Activated CD8-positive, alpha-beta T cell treated with anti-CD3 and anti-CD28 coated beads, Interleukin-2, amount 10 ng/mL, durations not matched to agents 7 days and 5 days (primary cell): ENCODE measurements at regions not wholly inside any gene's neighbourhood (a gene's known extent, or its start where the extent isn't known, plus 50 kb on each side); places are given as distances from the start of the nearest gene placed in this dataset.
"Not testable (repeated sequence)": the region's sequence is repeated elsewhere in the genome, so short reads cannot be mapped to it uniquely, and the experiment has no call there.

Experiments
- ATAC-seq: fragments of 150-1000 bp; cut with Tn5 transposase; one replicate; pipeline ENCODE4 v1.10.0; 2021; ENCODE audit warnings: moderate library complexity
- CTCF ChIA-PET: fragments of 350-600 bp; sonication (Branson Sonifier 250); formaldehyde crosslinking; loops from one replicate; lab custom pipeline; 2021; ENCODE audit warnings: antibody characterized with exemption; lab: Charles Lee
- POLR2A ChIA-PET: fragments of 350-600 bp; sonication (Branson Sonifier 250); formaldehyde crosslinking; loops from one replicate; lab custom pipeline; 2021; ENCODE audit warnings: antibody characterized with exemption; lab: Charles Lee
- DNase-seq: peaks from one replicate; pipeline ENCODE4 v3.0.0-alpha.2; 2020
- H3K27ac Mint-ChIP-seq: one replicate; pipeline ENCODE4 v1.8.0; 2021; ENCODE audit warnings: mild to moderate bottlenecking, mixed read lengths
- H3K27me3 Mint-ChIP-seq: one replicate; pipeline ENCODE4 v1.8.0; 2021; ENCODE audit warnings: low read depth, mixed read lengths
- H3K36me3 Mint-ChIP-seq: one replicate; pipeline ENCODE4 v1.8.0; 2021; ENCODE audit warnings: low read depth, mixed read lengths
- H3K4me1 Mint-ChIP-seq: one replicate; pipeline ENCODE4 v1.8.0; 2021; ENCODE audit warnings: low read depth, mixed read lengths
- H3K4me3 Mint-ChIP-seq: one replicate; pipeline ENCODE4 v1.8.0; 2021; ENCODE audit warnings: mild to moderate bottlenecking, mixed read lengths
- H3K9me3 Mint-ChIP-seq: one replicate; pipeline ENCODE4 v1.8.0; 2022; ENCODE audit warnings: mixed read lengths; ENCODE audit not compliant: insufficient read depth

DNA sequence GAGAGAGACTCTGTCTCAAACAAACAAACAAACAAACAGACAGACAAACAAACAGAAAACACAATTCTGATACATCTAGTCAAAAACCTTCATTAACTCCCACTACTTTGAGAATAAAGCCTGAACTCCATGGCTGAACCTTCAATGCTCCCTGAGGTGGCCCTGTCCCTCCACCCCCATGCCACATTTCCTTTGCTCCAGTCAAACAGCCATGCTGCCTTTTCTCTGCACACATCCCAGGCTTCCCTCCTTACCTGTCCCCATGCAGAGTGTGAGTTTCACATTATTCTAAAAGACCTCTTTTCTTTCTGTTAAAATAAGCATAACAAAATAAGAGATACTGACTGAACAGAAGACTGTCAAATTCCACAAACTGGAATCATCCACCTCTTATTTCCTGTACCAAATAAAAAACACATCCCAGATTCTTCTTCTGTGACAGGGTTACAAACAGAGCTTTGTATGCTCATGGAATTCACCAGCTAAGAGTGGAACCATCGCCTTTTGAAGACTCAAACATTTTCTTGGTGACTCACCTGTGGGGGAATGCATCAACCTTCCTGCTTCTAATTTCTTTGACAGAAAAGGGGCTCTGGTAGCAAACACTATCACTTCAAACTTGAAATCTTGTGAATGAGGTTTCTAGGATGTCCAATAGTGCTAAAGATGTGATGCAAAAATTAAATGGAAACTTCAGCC, 71.0 kb upstream of the SLC22A16 start:
- Mint-ChIP-seq H3K4me3 (no peak overlapping the region), H3K27ac (no peak overlapping the region), H3K9me3 (peaks cover 18% of the 10 kb centered on the region), H3K36me3 (no peaks in the 10 kb centered on the region), H3K4me1 (peaks cover 2% of the 10 kb centered on the region), H3K27me3 (peaks cover 7% of the 10 kb centered on the region)
- POLR2A ChIA-PET, result no interaction called here
- CTCF ChIA-PET, result interaction anchor here (0.7 kb wide), 1 partner anchor 9 kb away, joined by 3 read pairs; no protein-coding TSS in a partner anchor
- no peak for ATAC-seq
- DNase-seq, result no peak

GRCh38 chr6:110545081-110545872, 68.9 kb upstream of the SLC22A16 start:
- H3K9me3 Mint-ChIP-seq, result peaks cover 7% of the 10 kb centered on the region
- peaks cover 2% of the 10 kb centered on the region for H3K4me1 Mint-ChIP-seq
- POLR2A ChIA-PET, result no interaction called here
- no peak overlapping the region for H3K27ac Mint-ChIP-seq
- no peak for DNase-seq
- H3K4me3 Mint-ChIP-seq, result no peak overlapping the region
- ATAC-seq, result no peak
- peaks cover 7% of the 10 kb centered on the region for H3K27me3 Mint-ChIP-seq
- no peaks in the 10 kb centered on the region for H3K36me3 Mint-ChIP-seq
- CTCF ChIA-PET, result no interaction called here

DNA sequence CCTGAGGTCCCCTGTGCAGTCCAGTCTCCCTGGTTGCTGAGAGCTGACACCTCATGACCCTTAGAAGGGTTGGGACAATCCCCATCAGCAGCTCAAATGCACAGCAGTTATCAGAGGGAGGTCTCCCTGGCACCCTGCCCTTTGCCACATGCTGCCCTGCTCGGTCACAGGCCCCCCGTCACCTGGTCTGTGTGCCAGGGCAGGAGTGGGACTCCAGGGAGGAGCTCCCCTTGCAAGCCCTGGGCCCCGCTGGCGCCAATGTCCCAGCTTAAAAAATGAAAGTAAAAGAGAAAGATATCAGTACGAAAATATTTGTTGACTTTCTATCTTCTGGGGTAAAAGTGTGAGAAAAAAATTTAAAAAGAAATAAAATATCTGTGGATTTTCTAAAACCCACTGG, 68.1 kb upstream of the SLC22A16 start:
- ChIA-PET CTCF (no interaction called here), POLR2A (no interaction called here)
- Mint-ChIP-seq H3K36me3 (no peaks in the 10 kb centered on the region), H3K9me3 (peaks cover 7% of the 10 kb centered on the region), H3K4me3 (no peak overlapping the region), H3K27me3 (peaks cover 7% of the 10 kb centered on the region), H3K4me1 (peaks cover 2% of the 10 kb centered on the region), H3K27ac (peak overlapping the region; percentile 51)
- no peak for DNase-seq
- ATAC-seq, result no peak

DNA sequence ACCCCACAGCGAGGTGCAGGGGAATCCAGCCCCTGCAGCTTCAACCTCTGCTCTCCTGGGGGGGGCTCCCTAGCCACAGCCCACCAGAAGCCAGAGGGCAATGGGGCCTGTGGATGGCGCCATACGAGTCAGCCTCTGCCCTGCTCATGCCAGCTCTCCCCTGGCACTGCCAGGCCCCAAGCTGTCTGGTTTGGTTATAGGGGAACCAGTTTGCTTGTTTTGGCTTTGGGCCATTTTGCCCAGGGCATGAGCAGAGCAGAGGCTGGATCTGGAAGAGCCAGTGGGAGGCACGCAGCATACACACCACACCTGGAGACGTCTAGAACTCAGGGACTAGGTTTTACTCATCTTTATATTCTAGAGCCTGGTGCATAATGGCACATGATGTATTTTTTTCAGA, 66.7 kb upstream of the SLC22A16 start:
- no peak for ATAC-seq
- Mint-ChIP-seq H3K27ac (no peak overlapping the region), H3K36me3 (no peaks in the 10 kb centered on the region), H3K27me3 (peaks cover 7% of the 10 kb centered on the region), H3K4me3 (no peak overlapping the region), H3K9me3 (peaks cover 8% of the 10 kb centered on the region), H3K4me1 (peaks cover 2% of the 10 kb centered on the region)
- CTCF ChIA-PET, result no interaction called here
- POLR2A ChIA-PET, result no interaction called here
- DNase-seq, result no peak

GRCh38 chr6:110542311-110543024, 66.1 kb upstream of the SLC22A16 start:
- peaks cover 5% of the 10 kb centered on the region for H3K4me1 Mint-ChIP-seq
- peaks cover 11% of the 10 kb centered on the region for H3K9me3 Mint-ChIP-seq
- H3K36me3 Mint-ChIP-seq, result no peaks in the 10 kb centered on the region
- no peak overlapping the region for H3K27ac Mint-ChIP-seq
- H3K4me3 Mint-ChIP-seq, result no peak overlapping the region
- H3K27me3 Mint-ChIP-seq, result peaks cover 6% of the 10 kb centered on the region
- no peak for ATAC-seq
- ChIA-PET POLR2A (no interaction called here), CTCF (no interaction called here)
- no peak for DNase-seq

- no peak for ATAC-seq
- Mint-ChIP-seq H3K27me3 (peaks cover 3% of the 10 kb centered on the region), H3K36me3 (no peaks in the 10 kb centered on the region), H3K27ac (no peak overlapping the region), H3K9me3 (peaks cover 11% of the 10 kb centered on the region), H3K4me3 (no peak overlapping the region), H3K4me1 (peaks cover 12% of the 10 kb centered on the region)
- no peak for DNase-seq
- ChIA-PET CTCF (interaction anchor here (0.6 kb wide), 1 partner anchor 9 kb away, joined by 3 read pairs; no protein-coding TSS in a partner anchor), POLR2A (no interaction called here)
Measured at GRCh38 chr6:110541701-110542309, 65.4 kb upstream of the SLC22A16 start.

DNA sequence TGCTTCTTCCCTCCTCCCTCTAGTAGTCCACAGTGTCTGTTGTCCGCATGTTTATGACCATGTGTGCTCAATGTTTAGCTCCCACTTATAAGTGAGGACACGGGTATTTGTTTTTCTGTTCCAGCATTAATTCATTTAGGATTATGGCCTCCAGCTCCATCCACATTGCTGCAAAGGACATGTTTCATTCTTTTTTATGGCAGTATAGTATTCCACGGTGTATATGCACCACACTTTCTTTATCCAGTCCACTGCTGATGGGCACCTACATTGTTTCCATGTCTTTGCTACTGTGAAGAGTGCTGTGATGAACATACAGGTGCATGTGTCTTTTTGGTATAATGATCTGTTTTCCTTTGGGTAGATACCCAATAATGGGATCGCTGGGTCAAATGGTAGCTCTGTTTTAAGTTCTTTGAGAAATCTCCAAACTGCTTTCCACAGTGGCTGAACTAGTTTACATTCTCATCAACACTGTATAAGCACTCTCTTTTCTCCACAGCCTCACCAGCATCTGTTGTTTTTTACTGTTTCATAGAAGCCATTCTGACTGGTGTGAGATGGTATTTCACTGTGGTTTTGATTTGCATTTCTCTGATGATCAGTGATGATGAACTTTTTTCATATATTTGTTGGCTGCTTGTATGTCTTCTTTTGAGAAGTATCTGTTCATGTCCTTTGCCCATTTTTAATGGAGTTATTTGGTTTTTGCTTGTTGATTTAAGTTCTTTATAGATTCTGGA, 63.0 kb upstream of the SLC22A16 start:
- POLR2A ChIA-PET, result interaction anchor here (0.6 kb wide), 1 partner anchor 53 kb away, joined by 3 read pairs; no protein-coding TSS in a partner anchor
- H3K27ac Mint-ChIP-seq, DNase-seq, H3K36me3 Mint-ChIP-seq, H3K4me3 Mint-ChIP-seq, H3K27me3 Mint-ChIP-seq, ATAC-seq, H3K9me3 Mint-ChIP-seq: not testable (repeated sequence)
- H3K4me1 Mint-ChIP-seq, result peaks cover 19% of the 10 kb centered on the region
- CTCF ChIA-PET, result interaction anchor here (1.0 kb wide), 1 partner anchor 437 kb away, joined by 3 read pairs; no protein-coding TSS in a partner anchor

DNA sequence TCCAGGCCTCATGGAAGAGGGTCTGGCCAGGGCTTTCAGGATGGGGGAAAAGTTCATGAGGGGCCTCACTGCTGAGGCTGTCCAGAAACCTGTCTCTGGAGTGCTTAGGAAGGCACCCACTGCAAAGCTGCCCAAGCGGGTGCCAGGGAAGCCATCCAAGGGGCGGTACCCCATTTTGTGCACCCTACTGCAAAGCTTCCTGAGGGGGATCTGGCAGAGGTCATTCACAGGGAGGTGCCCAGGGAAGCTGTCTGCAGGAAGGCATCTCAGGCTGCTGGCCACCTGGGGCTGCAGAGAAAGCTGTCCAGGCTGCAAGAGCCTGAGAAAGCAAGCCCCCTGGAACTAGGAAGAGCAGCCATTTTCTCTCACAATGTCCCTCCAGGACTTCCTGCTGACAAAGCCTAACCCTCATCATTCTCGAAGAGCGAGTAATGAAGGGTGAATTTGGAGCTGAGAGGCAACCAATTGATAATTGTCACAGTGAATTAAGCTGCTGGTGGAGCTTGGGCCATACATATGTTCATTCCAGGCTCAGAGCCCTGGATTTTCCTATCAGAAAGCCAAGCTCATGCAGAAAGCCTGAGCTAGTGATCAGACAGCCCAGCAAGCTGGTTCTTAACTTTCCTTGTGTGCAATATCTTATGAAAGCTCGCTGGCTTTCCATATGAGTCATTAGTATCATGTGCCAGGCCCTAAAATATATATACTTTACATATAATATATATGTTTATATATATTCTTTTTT, 62.2 kb upstream of the SLC22A16 start:
- Mint-ChIP-seq H3K4me1 (peaks cover 20% of the 10 kb centered on the region), H3K9me3 (peaks cover 3% of the 10 kb centered on the region), H3K27ac (no peak overlapping the region), H3K36me3 (no peaks in the 10 kb centered on the region), H3K27me3 (no peaks in the 10 kb centered on the region), H3K4me3 (no peak overlapping the region)
- ATAC-seq (no peak), DNase-seq (no peak)
- POLR2A ChIA-PET, result interaction anchor here (0.6 kb wide), 1 partner anchor 48 kb away, joined by 3 read pairs; no protein-coding TSS in a partner anchor
- CTCF ChIA-PET, result interaction anchor here (0.9 to 1.0 kb wide), 2 partner anchors 10 to 438 kb away, joined by 3 read pairs; no protein-coding TSS in a partner anchor

DNA sequence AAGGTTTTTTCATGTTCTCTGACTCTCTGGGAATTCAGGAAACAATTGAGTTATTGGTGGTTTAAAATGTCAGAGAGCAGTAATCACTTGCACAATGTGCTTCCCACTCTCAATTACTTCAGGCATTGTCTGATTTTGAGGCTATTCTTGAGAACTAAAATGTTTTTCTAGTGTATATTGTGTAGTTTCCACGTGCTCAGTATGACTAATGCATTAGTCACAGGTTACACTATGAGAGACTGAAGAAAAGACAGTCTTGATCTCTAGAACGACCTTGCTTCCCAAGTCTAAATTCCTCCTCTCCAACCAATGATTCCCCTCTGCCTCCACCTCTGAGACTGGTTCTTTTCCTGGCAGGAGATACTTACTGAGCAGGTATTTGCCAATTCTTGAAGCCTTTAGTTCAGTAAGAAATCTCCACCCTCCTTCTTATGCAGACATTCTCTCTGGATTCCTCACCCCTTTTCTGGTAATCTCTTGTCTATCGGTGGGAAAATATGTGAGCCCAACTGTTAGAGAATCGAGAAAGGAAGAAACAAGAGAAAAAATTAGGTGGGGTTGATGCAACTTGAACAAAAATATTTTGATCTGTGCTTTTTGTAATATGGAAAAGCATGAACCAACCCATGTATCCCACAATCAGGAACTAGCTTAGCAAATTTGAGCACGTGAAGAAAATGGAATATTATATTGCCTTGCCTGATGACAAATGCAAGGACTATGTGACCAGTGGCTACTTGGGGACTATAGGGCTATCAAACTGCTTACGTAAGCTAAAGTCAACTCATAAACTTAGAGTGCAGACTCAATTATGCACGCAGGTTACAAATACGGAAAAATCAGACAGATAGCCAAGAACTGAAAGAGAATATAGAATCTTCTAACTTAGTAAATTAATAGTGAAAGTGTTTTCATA, 61.1 kb upstream of the SLC22A16 start:
- ATAC-seq, result peak; percentile 30
- Mint-ChIP-seq H3K27me3 (no peaks in the 10 kb centered on the region), H3K4me1 (peaks cover 18% of the 10 kb centered on the region), H3K9me3 (peaks cover 3% of the 10 kb centered on the region), H3K36me3 (no peaks in the 10 kb centered on the region), H3K27ac (no peak overlapping the region), H3K4me3 (no peak overlapping the region)
- ChIA-PET CTCF (interaction anchor here (0.9 to 1.0 kb wide), 2 partner anchors 9 to 53 kb away, joined by 3 to 4 read pairs; no protein-coding TSS in a partner anchor), POLR2A (interaction anchor here (0.6 kb wide), 1 partner anchor 49 kb away, joined by 3 read pairs; no protein-coding TSS in a partner anchor)
- DNase-seq, result no peak
